BE2C (cell line): ENCODE measurements at regions not wholly inside any gene's neighbourhood (a gene's known extent, or its start where the extent isn't known, plus 50 kb on each side); places are given as distances from the start of the nearest gene placed in this dataset.
"Not testable (repeated sequence)": the region's sequence is repeated elsewhere in the genome, so short reads cannot be mapped to it uniquely, and the experiment has no call there.

Experiments used
- DNase-seq: peaks from one replicate; pipeline ENCODE4 v3.0.0-alpha.2; 2020
- H3K27me3 ChIP-seq: fragments of 250-450 bp; sonication (Bioruptor Pico); 2 replicates; pipeline ENCODE4 v1.5.1; 2020; ENCODE audit warnings: mild to moderate bottlenecking
- H3K36me3 ChIP-seq: fragments of 250-450 bp; sonication (Bioruptor Pico); 2 replicates; pipeline ENCODE4 v1.5.1; 2020; ENCODE audit warnings: mild to moderate bottlenecking
- H3K4me1 ChIP-seq: fragments of 250-450 bp; sonication (Bioruptor Pico); 2 replicates; pipeline ENCODE4 v1.5.1; 2020
- H3K4me3 ChIP-seq: 2 replicates; pipeline ENCODE4 v1.5.1; 2011; ENCODE audit warnings: low read depth, low read length
- H3K9me3 ChIP-seq: fragments of 250-450 bp; sonication (Bioruptor Pico); 2 replicates; pipeline ENCODE4 v1.5.1; 2020
- CTCF ChIP-seq: IDR thresholded peaks from 2 replicates; pipeline ENCODE4 v1.5.1; 2012; ENCODE audit warnings: mild to moderate bottlenecking, low read depth, low read length

- no peaks in the 10 kb centered on the region for H3K36me3 ChIP-seq
- no peak for DNase-seq
- no peak for TF ChIP-seq CTCF
- no peaks in the 10 kb centered on the region for H3K27me3 ChIP-seq
- peaks cover 5% of the 10 kb centered on the region; the same call in 1 of the 2 replicates for H3K4me1 ChIP-seq
- no peaks in the 10 kb centered on the region for H3K9me3 ChIP-seq
- no peak overlapping the region for H3K4me3 ChIP-seq
Measured at GRCh38 chr2:207372483-207372882, 157.3 kb upstream of the CREB1 start.

- H3K4me1 ChIP-seq: no peaks in the 10 kb centered on the region
- TF ChIP-seq CTCF: no peak
- no peaks in the 10 kb centered on the region for H3K36me3 ChIP-seq
- H3K27me3 ChIP-seq: no peaks in the 10 kb centered on the region
- no peaks in the 10 kb centered on the region for H3K9me3 ChIP-seq
- H3K4me3 ChIP-seq: no peak overlapping the region
- DNase-seq: no peak
Measured at GRCh38 chr2:207375207-207375875, 154.4 kb upstream of the CREB1 start.

- not testable (repeated sequence) for H3K9me3 ChIP-seq, H3K4me1 ChIP-seq, DNase-seq, H3K27me3 ChIP-seq, H3K4me3 ChIP-seq, H3K36me3 ChIP-seq
Measured at GRCh38 chr2:207378620-207379019, 151.1 kb upstream of the CREB1 start.

- Histone ChIP-seq H3K4me1 (peaks cover under 1% of the 10 kb centered on the region), H3K36me3 (no peaks in the 10 kb centered on the region), H3K9me3 (peaks cover 3% of the 10 kb centered on the region; the same call in 1 of the 2 replicates), H3K4me3 (no peak overlapping the region), H3K27me3 (no peaks in the 10 kb centered on the region)
- DNase-seq: no peak
- no peak for TF ChIP-seq CTCF
Measured at GRCh38 chr2:207385076-207385475, 144.7 kb upstream of the CREB1 start.

GRCh38 chr2:207385903-207386302 lies 143.9 kb upstream of the CREB1 start:
- Histone ChIP-seq H3K9me3 (peaks cover 3% of the 10 kb centered on the region; the same call in 1 of the 2 replicates), H3K27me3 (no peaks in the 10 kb centered on the region), H3K4me3 (no peak overlapping the region), H3K36me3 (no peaks in the 10 kb centered on the region), H3K4me1 (peaks cover 6% of the 10 kb centered on the region)
- DNase-seq: no peak
- TF ChIP-seq CTCF: no peak

- H3K27me3 ChIP-seq: no peaks in the 10 kb centered on the region
- no peak for TF ChIP-seq CTCF
- DNase-seq: no peak
- no peaks in the 10 kb centered on the region for H3K36me3 ChIP-seq
- peaks cover 3% of the 10 kb centered on the region; the same call in 1 of the 2 replicates for H3K9me3 ChIP-seq
- peaks cover 6% of the 10 kb centered on the region for H3K4me1 ChIP-seq
- no peak overlapping the region for H3K4me3 ChIP-seq
Measured at GRCh38 chr2:207387001-207387571, 142.7 kb upstream of the CREB1 start.
